Common myeloid progenitor, CD34-positive (primary cell): ENCODE measurements at regions not wholly inside any gene's neighbourhood (a gene's known extent, or its start where the extent isn't known, plus 50 kb on each side); places are given as distances from the start of the nearest gene placed in this dataset.
"Not testable (repeated sequence)": the region's sequence is repeated elsewhere in the genome, so short reads cannot be mapped to it uniquely, and the experiment has no call there.

Source experiments
- CTCF ChIA-PET: fragments of 350-600 bp; sonication (Branson Sonifier 250); formaldehyde crosslinking; loops from one replicate; lab custom pipeline; 2021; ENCODE audit warnings: antibody characterized with exemption; lab: Charles Lee
- POLR2A ChIA-PET: fragments of 350-600 bp; sonication (Branson Sonifier 250); formaldehyde crosslinking; loops from one replicate; lab custom pipeline; 2021; ENCODE audit warnings: antibody characterized with exemption; lab: Charles Lee
- DNase-seq, 3 donors: peaks; one replicate each; pipeline versions ENCODE4 v3.0.0 to v3.0.0-alpha.2; 2013
- H3K27ac ChIP-seq, 2 experiments: 1 replicate in 1 of 2; 2 replicates in 1 of 2; pipeline ENCODE4 v1.7.0; 2013; ENCODE audit warnings: inconsistent platforms in 2 of 2, low read length in 2 of 2, mild to moderate bottlenecking in 2 of 2, low read depth in 1 of 2, moderate library complexity in 1 of 2; ENCODE audit not compliant: severe bottlenecking in 2 of 2, insufficient read depth in 1 of 2, poor library complexity in 1 of 2
- H3K27me3 ChIP-seq, 5 experiments: replicated peaks in 2 of 5; 1 replicate in 3 of 5; 2 replicates in 2 of 5; pipeline versions ENCODE4 v1.6.1 to v1.7.0; 2013; ENCODE audit warnings: low read length in 4 of 5, mild to moderate bottlenecking in 2 of 5, moderate library complexity in 2 of 5, inconsistent platforms in 1 of 5; ENCODE audit not compliant: insufficient read depth in 5 of 5, control insufficient read depth in 4 of 5
- H3K36me3 ChIP-seq, 4 experiments: 1 replicate in 2 of 4; 2 replicates in 2 of 4; pipeline versions ENCODE4 v1.6.1 to v1.7.0; 2013; ENCODE audit warnings: low read length in 3 of 4, control low read depth in 1 of 4, mild to moderate bottlenecking in 1 of 4; ENCODE audit not compliant: control insufficient read depth in 4 of 4, insufficient read depth in 4 of 4
- H3K4me1 ChIP-seq, 4 experiments: 1 replicate in 3 of 4; 2 replicates in 1 of 4; pipeline versions ENCODE4 v1.6.1 to v1.7.1; 2013; ENCODE audit warnings: low read length in 3 of 4, mild to moderate bottlenecking in 3 of 4, control low read depth in 1 of 4, inconsistent platforms in 1 of 4, moderate library complexity in 1 of 4; ENCODE audit not compliant: control insufficient read depth in 4 of 4, insufficient read depth in 4 of 4; ENCODE audit errors: control extremely low read depth in 1 of 4
- H3K4me3 ChIP-seq, 7 experiments: 1 replicate in 4 of 7; 2 replicates in 3 of 7; pipeline versions ENCODE4 v1.5.1 to v1.7.0; 2013; ENCODE audit warnings: mild to moderate bottlenecking in 7 of 7, low read length in 6 of 7, moderate library complexity in 6 of 7, inconsistent platforms in 2 of 7, low read depth in 2 of 7, control low read depth in 1 of 7; ENCODE audit not compliant: insufficient read depth in 4 of 7, control insufficient read depth in 1 of 7; ENCODE audit errors: extremely low read depth in 1 of 7
- H3K9me3 ChIP-seq, 5 experiments: 1 replicate in 4 of 5; 2 replicates in 1 of 5; pipeline versions ENCODE4 v1.6.1 to v1.7.1; 2013; ENCODE audit warnings: low read length in 4 of 5, mild to moderate bottlenecking in 2 of 5, inconsistent platforms in 1 of 5, low read depth in 1 of 5, moderate library complexity in 1 of 5; ENCODE audit not compliant: control insufficient read depth in 4 of 5, insufficient read depth in 2 of 5; ENCODE audit errors: control extremely low read depth in 1 of 5
- WGBS: methylation state at CpG from one replicate; pipeline ENCODE4 v1.1.5; 2013; ENCODE audit not compliant: insufficient coverage; 5-methylcytosine and 5-hydroxymethylcytosine counted together

- Histone ChIP-seq H3K27me3 (no peaks in the 10 kb centered on the region), H3K4me3 (no peak overlapping the region), H3K27ac (no peak overlapping the region), H3K9me3 (no peaks in the 10 kb centered on the region), H3K36me3 (no peaks in the 10 kb centered on the region), H3K4me1 (no peaks in the 10 kb centered on the region)
- CTCF ChIA-PET: no interaction called here
- no peak for DNase-seq
- POLR2A ChIA-PET: no interaction called here
- WGBS: 100% methylated on average over 1 of the region's 1 CpG
Measured at GRCh38 chr10:4279655-4280054, 494.6 kb upstream of the KLF6 start.

GRCh38 chr10:4278186-4278585 is 493.2 kb upstream of the KLF6 start:
- ChIA-PET POLR2A (no interaction called here), CTCF (interaction anchor here (1.2 kb wide), 1 partner anchor 48 kb away, joined by 3 read pairs; no protein-coding TSS in a partner anchor)
- Histone ChIP-seq H3K4me3 (no peak overlapping the region), H3K9me3 (no peaks in the 10 kb centered on the region), H3K4me1 (no peaks in the 10 kb centered on the region), H3K36me3 (no peaks in the 10 kb centered on the region), H3K27me3 (no peaks in the 10 kb centered on the region), H3K27ac (no peak overlapping the region)
- DNase-seq: no peak
- WGBS: 100% methylated on average over 2 of the region's 4 CpGs

- Histone ChIP-seq H3K36me3 (no peaks in the 10 kb centered on the region), H3K27me3 (no peaks in the 10 kb centered on the region), H3K4me1 (no peaks in the 10 kb centered on the region), H3K4me3 (no peak overlapping the region), H3K9me3 (no peaks in the 10 kb centered on the region), H3K27ac (no peak overlapping the region)
- no peak for DNase-seq
- ChIA-PET POLR2A (no interaction called here), CTCF (no interaction called here)
- 100% methylated on average over 4 of the region's 4 CpGs for WGBS
Measured at GRCh38 chr10:4276151-4276550, 491.1 kb upstream of the KLF6 start.

GRCh38 chr10:4274671-4275070 is 489.7 kb upstream of the KLF6 start:
- H3K9me3 ChIP-seq, H3K4me3 ChIP-seq, H3K4me1 ChIP-seq, DNase-seq, POLR2A ChIA-PET, H3K27me3 ChIP-seq, H3K27ac ChIP-seq, H3K36me3 ChIP-seq: not testable (repeated sequence)
- CTCF ChIA-PET: interaction anchor here (0.6 kb wide), 1 partner anchor 20 kb away, joined by 3 read pairs; no protein-coding TSS in a partner anchor

- ChIA-PET CTCF (no interaction called here), POLR2A (no interaction called here)
- no peaks in the 10 kb centered on the region for H3K36me3 ChIP-seq
- 94% methylated on average over 5 of the region's 7 CpGs for WGBS
- no peak for DNase-seq
- H3K9me3 ChIP-seq: no peaks in the 10 kb centered on the region
- H3K27me3 ChIP-seq: no peaks in the 10 kb centered on the region
- H3K4me3 ChIP-seq: no peak overlapping the region
- no peak overlapping the region for H3K27ac ChIP-seq
- peaks cover 0 to 5% (median 3%) of the 10 kb centered on the region in 4 experiments for H3K4me1 ChIP-seq
Measured at GRCh38 chr10:4271193-4271592, 486.2 kb upstream of the KLF6 start.

GRCh38 chr10:4270116-4270515 is 485.1 kb upstream of the KLF6 start:
- no peak overlapping the region for H3K27ac ChIP-seq
- no peaks in the 10 kb centered on the region for H3K9me3 ChIP-seq
- no peak overlapping the region for H3K4me3 ChIP-seq
- CTCF ChIA-PET: no interaction called here
- peak in 2 of 3 donors; percentile 4 to 14 for DNase-seq
- H3K27me3 ChIP-seq: no peaks in the 10 kb centered on the region
- WGBS: 82% methylated on average over 4 of the region's 4 CpGs
- POLR2A ChIA-PET: no interaction called here
- H3K4me1 ChIP-seq: peaks cover 0 to 11% (median 4%) of the 10 kb centered on the region in 4 experiments
- no peaks in the 10 kb centered on the region for H3K36me3 ChIP-seq

- H3K27me3 ChIP-seq, H3K4me3 ChIP-seq, H3K9me3 ChIP-seq, DNase-seq, POLR2A ChIA-PET, H3K27ac ChIP-seq, CTCF ChIA-PET, H3K36me3 ChIP-seq: not testable (repeated sequence)
- 89% methylated on average over 4 of the region's 6 CpGs for WGBS
- H3K4me1 ChIP-seq: peaks cover 0 to 11% (median 4%) of the 10 kb centered on the region in 4 experiments
Measured at GRCh38 chr10:4268490-4268889, 483.5 kb upstream of the KLF6 start.
